ENCODE measurements at regions not wholly inside any gene's neighbourhood (a gene's known extent, or its start where the extent isn't known, plus 50 kb on each side); places are given as distances from the start of the nearest gene placed in this dataset.
A peak's percentile ranks its signal among the peaks of the same experiment; 100 is the strongest.

DNA sequence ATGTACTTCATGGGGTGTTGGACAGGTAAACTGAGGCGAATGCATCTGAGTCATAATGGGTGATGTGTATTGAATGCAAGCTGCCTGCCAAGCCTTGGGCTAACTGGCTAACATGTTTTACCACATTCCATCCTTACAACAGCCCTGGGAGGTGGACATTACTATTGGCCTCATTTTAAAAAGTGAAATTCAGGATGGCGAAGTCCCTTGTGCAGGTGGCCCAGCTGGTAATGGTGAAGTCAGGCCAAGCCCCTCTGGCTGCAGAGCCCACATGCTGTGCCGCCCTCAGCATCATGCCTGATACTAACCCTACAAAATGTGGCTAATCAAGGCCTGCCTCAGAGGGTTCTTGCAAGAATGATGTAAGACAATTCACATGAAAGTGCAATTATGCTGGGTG lies 60.0 kb upstream of the CHD2 start:
- no peak overlapping the region for H2BK120ac ChIP-seq (replicated peaks; ENCODE audit: low read depth, low read length)
- H2AFZ ChIP-seq (ENCODE audit: low read length) = no peak overlapping the region
- FAIRE-seq = no peak
- no peak overlapping the region for H3K18ac ChIP-seq (ENCODE audit: extremely low read depth, low read length)
- H2BK15ac ChIP-seq (ENCODE audit: low read length) = no peak overlapping the region
- no peak overlapping the region for H3K27ac ChIP-seq (ENCODE audit: low read depth, low read length)
- no peak overlapping the region for H3K4me2 ChIP-seq (ENCODE audit: insufficient read depth in 1 of 2, low read depth in 2 of 2, low read length in 2 of 2)
- H4K5ac ChIP-seq (ENCODE audit: insufficient read length, low read depth, low read length) = no peak overlapping the region
- no peak overlapping the region for H2BK5ac ChIP-seq (ENCODE audit: low read depth, low read length)
- no peaks in the 10 kb centered on the region; a peak in 1 of 7 replicates for H3K27me3 ChIP-seq (replicated peaks in 1 of 4; ENCODE audit: control insufficient read depth in 3 of 4, extremely low read depth in 1 of 4, insufficient read depth in 3 of 4, low read length in 3 of 4)
- no peak overlapping the region for H2BK20ac ChIP-seq (ENCODE audit: low read length)
- no peak overlapping the region for H4K91ac ChIP-seq (replicated peaks; ENCODE audit: insufficient read length, low read length)
- H3K23me2 ChIP-seq (ENCODE audit: low read depth, low read length) = no peaks in the 10 kb centered on the region
- no peak overlapping the region for H3K56ac ChIP-seq (replicated peaks; ENCODE audit: insufficient read length, low read depth, low read length)
- no peak overlapping the region for H3K4ac ChIP-seq (replicated peaks; ENCODE audit: insufficient read length, low read depth, low read length)
- no peak overlapping the region for H2AK5ac ChIP-seq (ENCODE audit: low read depth, low read length)
- no peak overlapping the region for H3K9ac ChIP-seq (replicated peaks in 1 of 4; ENCODE audit: extremely low read depth in 1 of 4, low read depth in 3 of 4, low read length in 3 of 4)
- no peak overlapping the region for H3K4me3 ChIP-seq (ENCODE audit: extremely low read depth in 1 of 4, insufficient read depth in 2 of 4, low read depth in 3 of 4, low read length in 4 of 4)
- no peaks in the 10 kb centered on the region for H3K9me3 ChIP-seq (ENCODE audit: insufficient read depth in 2 of 2, low read depth in 1 of 2, low read length in 1 of 2)
- peak overlapping the region; percentile 21; the same call in 1 of the 2 replicates for H2BK12ac ChIP-seq (ENCODE audit: low read depth, low read length)
- no peak overlapping the region for H3K23ac ChIP-seq (ENCODE audit: insufficient read length)
- no peaks in the 10 kb centered on the region for H3K79me2 ChIP-seq (ENCODE audit: control insufficient read depth in 1 of 2, insufficient read depth in 2 of 2, low read length in 2 of 2)
- no peaks in the 10 kb centered on the region for H3K79me1 ChIP-seq (ENCODE audit: low read depth, low read length)
- H3K36me3 ChIP-seq (ENCODE audit: control insufficient read depth in 2 of 4, insufficient read depth in 4 of 4, low read length in 3 of 4) = no peaks in the 10 kb centered on the region
- DNase-seq (ENCODE audit: low read depth in 1 of 2, low spot score in 2 of 2) = no peak
- H3K4me1 ChIP-seq (replicated peaks in 1 of 4; ENCODE audit: control insufficient read depth in 3 of 4, insufficient read depth in 4 of 4, low read length in 3 of 4) = peaks cover 0 to 5% (median 4%) of the 10 kb centered on the region in 4 experiments; a peak in 3 of 7 replicates
- WGBS, 2 experiments (ENCODE audit: extremely low coverage in 1 of 2, insufficient coverage in 1 of 2, insufficient read length in 1 of 2, insufficient replicate concordance in 2 of 2, low coverage in 1 of 2, low lambda C conversion rate in 2 of 2, missing lambda C conversion rate in 1 of 2) = 84% methylated on average over 3 of the region's 3 CpGs; no CpG with 5 or more reads in 1 of the 2 experiments
- no peak overlapping the region for H3K14ac ChIP-seq (ENCODE audit: insufficient read length)
- no peak overlapping the region for H4K8ac ChIP-seq (ENCODE audit: extremely low read depth, insufficient read depth, low read length)
- H4K20me1 ChIP-seq (replicated peaks in 1 of 2; ENCODE audit: control insufficient read depth in 1 of 2, insufficient read depth in 2 of 2, low read length in 2 of 2) = no peaks in the 10 kb centered on the region
- ChIA-PET CTCF (ENCODE audit: partially characterized antibody) (interaction anchor here (0.8 kb wide), 1 partner anchor 8 kb away, joined by 3 read pairs; no protein-coding TSS in a partner anchor), POLR2A (ENCODE audit: partially characterized antibody) (interaction anchor here (1.1 to 1.8 kb wide), 4 partner anchors 8 to 60 kb away, joined by 3 to 5 read pairs (median 4); partner anchors contain the start of gene CHD2)
- no peak for TF ChIP-seq BRCA1 (IDR thresholded peaks at IDR 0.05; ENCODE audit: low read depth, low read length)
- TF ChIP-seq MAFK (IDR thresholded peaks at IDR 0.05; ENCODE audit: low read depth, low read length) = no peak
- no peak for TF ChIP-seq KDM4A (IDR thresholded peaks at IDR 0.05; ENCODE audit: low read depth, low read length, severe bottlenecking)
- TF ChIP-seq BACH1 (IDR thresholded peaks at IDR 0.05; ENCODE audit: low read length) = no peak
- TF ChIP-seq CHD1 (IDR thresholded peaks at IDR 0.05; ENCODE audit: low read depth, low read length) = no peak
- no peak for TF ChIP-seq KDM5A (IDR thresholded peaks at IDR 0.05; ENCODE audit: low read length)
- TF ChIP-seq SRF (IDR thresholded peaks at IDR 0.05; ENCODE audit: low read depth, low read length) = no peak
- TF ChIP-seq CBX8 (IDR thresholded peaks at IDR 0.05; ENCODE audit: borderline replicate concordance, low read depth, low read length) = no peak
- TF ChIP-seq POLR2AphosphoS5 (IDR thresholded peaks at IDR 0.05; ENCODE audit: low read depth, low read length) = no peak
- TF ChIP-seq, protein P1, sequence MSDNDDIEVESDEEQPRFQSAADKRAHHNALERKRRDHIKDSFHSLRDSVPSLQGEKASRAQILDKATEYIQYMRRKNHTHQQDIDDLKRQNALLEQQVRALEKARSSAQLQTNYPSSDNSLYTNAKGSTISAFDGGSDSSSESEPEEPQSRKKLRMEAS (IDR thresholded peaks at IDR 0.05) = no peak
- TF ChIP-seq GABPA (IDR thresholded peaks at IDR 0.05; ENCODE audit: borderline replicate concordance, insufficient read depth, low read length) = no peak
- TF ChIP-seq ZNF274 (IDR thresholded peaks at IDR 0.05; ENCODE audit: borderline replicate concordance, extremely low read depth, low read length) = no peak
- no peak for TF ChIP-seq CTBP2 (IDR thresholded peaks at IDR 0.05; ENCODE audit: borderline replicate concordance, insufficient read depth, insufficient read length, low read length)
- TF ChIP-seq BCL11A (IDR thresholded peaks at IDR 0.05; ENCODE audit: low read depth in 2 of 2, low read length in 2 of 2) = no peak
- no peak for TF ChIP-seq POU5F1 (IDR thresholded peaks at IDR 0.05; ENCODE audit: low read depth, low read length)
